NCI-H187 (cell line): ENCODE measurements at regions not wholly inside any gene's neighbourhood (a gene's known extent, or its start where the extent isn't known, plus 50 kb on each side); places are given as distances from the start of the nearest gene placed in this dataset.

Experiments used
- DNase-seq, 2 experiments: peaks; one replicate each; lab custom pipeline; 2025; lab: John Stamatoyannopoulos, UW

- DNase-seq, result no peak
Measured at GRCh38 chr2:34979148-34979547, 1376.4 kb upstream of the CRIM1 start.

GRCh38 chr2:34961822-34962221 lies 1362.7 kb upstream of the FAM98A start:
- DNase-seq, result no peak

- DNase-seq, result no peak
Measured at GRCh38 chr2:34954758-34955157, 1355.7 kb upstream of the FAM98A start.

GRCh38 chr2:34950797-34951196 lies 1351.7 kb upstream of the FAM98A start:
- DNase-seq, result no peak

- DNase-seq, result no peak
Measured at GRCh38 chr2:34949316-34949715, 1350.2 kb upstream of the FAM98A start.

GRCh38 chr2:34936089-34936488 lies 1337.0 kb upstream of the FAM98A start:
- no peak for DNase-seq

GRCh38 chr2:34912084-34912483 lies 1313.0 kb upstream of the FAM98A start:
- no peak for DNase-seq

- no peak for DNase-seq
Measured at GRCh38 chr2:34909992-34910705, 1311.0 kb upstream of the FAM98A start.

- no peak for DNase-seq
Measured at GRCh38 chr2:34907812-34908211, 1308.7 kb upstream of the FAM98A start.

- DNase-seq, result no peak
Measured at GRCh38 chr2:34901739-34902138, 1302.6 kb upstream of the FAM98A start.

- DNase-seq, result no peak
Measured at GRCh38 chr2:34899079-34899478, 1300.0 kb upstream of the FAM98A start.

GRCh38 chr2:34892766-34893165 lies 1293.7 kb upstream of the FAM98A start:
- no peak for DNase-seq

- DNase-seq, result no peak
Measured at GRCh38 chr2:34892256-34892655, 1293.2 kb upstream of the FAM98A start.

- DNase-seq, result no peak
Measured at GRCh38 chr2:34875091-34875745, 1276.1 kb upstream of the FAM98A start.

GRCh38 chr2:34853646-34854045 lies 1254.5 kb upstream of the FAM98A start:
- no peak for DNase-seq

- no peak for DNase-seq
Measured at GRCh38 chr2:34851804-34852203, 1252.7 kb upstream of the FAM98A start.

GRCh38 chr2:34849827-34850226 lies 1250.7 kb upstream of the FAM98A start:
- no peak for DNase-seq

GRCh38 chr2:34848691-34849090 lies 1249.6 kb upstream of the FAM98A start:
- DNase-seq, result no peak

GRCh38 chr2:34848132-34848531 lies 1249.0 kb upstream of the FAM98A start:
- DNase-seq, result no peak

- no peak for DNase-seq
Measured at GRCh38 chr2:34844629-34845028, 1245.5 kb upstream of the FAM98A start.

GRCh38 chr2:34838408-34838807 lies 1239.3 kb upstream of the FAM98A start:
- DNase-seq, result no peak

- DNase-seq, result no peak
Measured at GRCh38 chr2:34836361-34836760, 1237.3 kb upstream of the FAM98A start.

GRCh38 chr2:34831096-34831495 lies 1232.0 kb upstream of the FAM98A start:
- DNase-seq, result no peak

- DNase-seq, result no peak
Measured at GRCh38 chr2:34828481-34828880, 1229.4 kb upstream of the FAM98A start.
